ENCODE measurements at regions not wholly inside any gene's neighbourhood (a gene's known extent, or its start where the extent isn't known, plus 50 kb on each side); places are given as distances from the start of the nearest gene placed in this dataset.

- TF ChIP-seq CTCF (IDR thresholded peaks at IDR 0.05) (peak in 3 of 4 donors; percentile 16 to 28 (median 26)), POLR2A (IDR thresholded peaks at IDR 0.05) (no peak)
Measured at GRCh38 chr9:16154521-16155078, 601.8 kb downstream of the CCDC171 start.

Measured in right lobe of liver (tissue), 4 donors.